Calu3 (cell line): ENCODE measurements at regions not wholly inside any gene's neighbourhood (a gene's known extent, or its start where the extent isn't known, plus 50 kb on each side); places are given as distances from the start of the nearest gene placed in this dataset.

Source experiments
- BruUV-seq: library from RNA; stranded (reverse); fragments of 400-500 nt; replicated peaks from 2 replicates; lab custom pipeline; 2021; lab: Mats Ljungman, UMichigan
- CTCF ChIA-PET: fragments of 300-600 bp; sonication (Branson Sonifier 250); formaldehyde crosslinking; loops from one replicate; lab custom pipeline; 2022; ENCODE audit warnings: antibody characterized with exemption; lab: Charles Lee
- DNase-seq: peaks from one replicate; pipeline ENCODE4 v3.0.0; 2022
- H3K27ac Mint-ChIP-seq: one replicate; pipeline ENCODE4 v1.8.0; 2022; ENCODE audit warnings: mixed read lengths; ENCODE audit not compliant: unreplicated experiment
- H3K27me3 Mint-ChIP-seq: one replicate; pipeline ENCODE4 v1.8.0; 2022; ENCODE audit warnings: mixed read lengths; ENCODE audit not compliant: unreplicated experiment
- H3K36me3 Mint-ChIP-seq: one replicate; pipeline ENCODE4 v1.8.0; 2022; ENCODE audit warnings: mild to moderate bottlenecking, moderate library complexity, mixed read lengths; ENCODE audit not compliant: insufficient read depth, unreplicated experiment
- H3K4me1 Mint-ChIP-seq: one replicate; pipeline ENCODE4 v1.8.0; 2022; ENCODE audit warnings: mild to moderate bottlenecking, low read depth, mixed read lengths; ENCODE audit not compliant: unreplicated experiment
- H3K4me3 Mint-ChIP-seq: one replicate; pipeline ENCODE4 v1.8.0; 2022; ENCODE audit warnings: mild to moderate bottlenecking, low read depth, moderate library complexity, mixed read lengths; ENCODE audit not compliant: unreplicated experiment
- H3K9me3 Mint-ChIP-seq: one replicate; pipeline ENCODE4 v1.8.0; 2022; ENCODE audit warnings: low read depth, mixed read lengths; ENCODE audit not compliant: unreplicated experiment
- CTCF ChIP-seq: fragments of 200-600 bp; IDR thresholded peaks from one replicate; pipeline ENCODE4 v1.8.0; 2022; ENCODE audit warnings: antibody characterized with exemption; ENCODE audit not compliant: unreplicated experiment
- intact Hi-C: fragments of 100-400 bp; cut with micrococcal nuclease; formaldehyde crosslinking; loops from one replicate; pipeline ENCODE4 v1.10.0; 2022; ENCODE audit not compliant: unreplicated experiment

DNA sequence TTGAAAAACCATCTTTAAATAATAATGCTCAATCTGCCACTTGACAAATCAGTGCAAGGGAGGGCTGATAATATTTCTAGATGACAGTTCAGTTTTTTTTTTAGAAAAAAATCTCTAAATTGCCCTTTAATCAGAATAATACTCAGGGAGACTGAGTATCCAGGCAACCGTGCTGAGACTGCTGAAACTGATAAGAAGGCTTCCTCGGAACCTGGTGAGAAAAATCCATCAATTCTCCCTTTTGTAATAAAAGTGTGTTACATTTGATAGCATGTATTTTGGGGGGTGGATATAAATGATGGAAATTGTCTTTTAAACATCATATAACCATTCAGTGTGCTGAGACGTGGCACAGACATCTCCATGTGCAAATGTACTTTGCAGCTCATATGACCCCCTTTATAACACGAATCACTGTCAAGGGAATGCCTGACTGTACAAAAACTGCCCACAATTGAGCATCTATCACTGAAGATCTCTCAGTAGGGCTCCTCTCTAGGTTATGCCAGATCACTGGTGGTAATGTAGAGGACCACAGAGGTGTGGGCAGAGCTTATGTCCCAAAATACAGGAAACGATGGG, 491.1 kb upstream of the ADARB2 start:
- Mint-ChIP-seq H3K27ac (no peak overlapping the region), H3K4me3 (no peak overlapping the region), H3K9me3 (peaks cover 3% of the 10 kb centered on the region), H3K36me3 (no peaks in the 10 kb centered on the region), H3K27me3 (no peaks in the 10 kb centered on the region), H3K4me1 (no peaks in the 10 kb centered on the region)
- BruUV-seq = no TSS peak
- intact Hi-C loops = no loop called here
- no peak for DNase-seq
- TF ChIP-seq CTCF = no peak
- CTCF ChIA-PET = no interaction called here

- no TSS peak for BruUV-seq
- no peaks in the 10 kb centered on the region for H3K27me3 Mint-ChIP-seq
- no peaks in the 10 kb centered on the region for H3K36me3 Mint-ChIP-seq
- no peak for TF ChIP-seq CTCF
- H3K9me3 Mint-ChIP-seq = no peaks in the 10 kb centered on the region
- CTCF ChIA-PET = no interaction called here
- intact Hi-C loops = no loop called here
- no peaks in the 10 kb centered on the region for H3K4me1 Mint-ChIP-seq
- DNase-seq = no peak
- no peak overlapping the region for H3K4me3 Mint-ChIP-seq
- H3K27ac Mint-ChIP-seq = no peak overlapping the region
Observed at GRCh38 chr10:2225609-2226008, 488.3 kb upstream of the ADARB2 start.

DNA sequence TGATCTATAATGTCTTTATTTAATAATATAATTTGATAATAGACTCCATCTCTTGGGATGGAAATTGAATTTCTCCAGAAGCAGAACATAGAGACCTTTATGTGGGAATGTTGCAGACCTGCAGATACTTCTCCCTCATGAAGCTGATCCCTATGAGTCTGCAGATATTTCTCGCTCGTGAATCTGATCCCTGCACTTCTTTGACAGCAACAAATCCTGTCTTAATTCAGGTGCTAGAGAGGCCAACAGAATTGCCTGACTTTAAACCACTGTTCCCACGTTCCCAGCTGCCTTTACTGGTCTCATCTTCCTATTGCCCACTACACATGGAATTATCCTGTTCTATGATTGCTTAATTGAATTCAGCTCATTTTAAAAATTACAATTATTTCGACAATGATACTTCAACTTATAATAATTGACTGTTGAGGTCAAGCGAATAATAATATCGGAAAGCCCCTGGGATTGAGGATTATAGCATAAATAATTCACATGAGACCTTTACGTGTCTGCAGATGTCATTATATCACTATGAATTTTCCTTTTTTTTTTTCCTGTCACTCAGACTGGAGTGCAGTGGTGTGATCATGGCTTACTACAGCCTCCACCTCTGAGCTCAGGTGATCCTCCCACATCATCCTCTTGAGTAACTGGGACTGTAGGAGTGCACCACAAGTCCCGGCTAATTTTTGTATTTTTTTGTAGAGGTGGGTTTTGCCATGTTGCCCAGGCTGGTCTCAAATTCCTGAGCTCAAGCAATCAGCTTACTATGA, 486.4 kb upstream of the ADARB2 start:
- no peak overlapping the region for H3K4me3 Mint-ChIP-seq
- no peaks in the 10 kb centered on the region for H3K36me3 Mint-ChIP-seq
- BruUV-seq = no TSS peak
- no peak overlapping the region for H3K27ac Mint-ChIP-seq
- no peaks in the 10 kb centered on the region for H3K4me1 Mint-ChIP-seq
- CTCF ChIA-PET = interaction anchor here (0.7 kb wide), 1 partner anchor 475 kb away, joined by 3 read pairs; no protein-coding TSS in a partner anchor
- no peak for DNase-seq
- TF ChIP-seq CTCF = no peak
- intact Hi-C loops = no loop called here
- peaks cover 1% of the 10 kb centered on the region for H3K9me3 Mint-ChIP-seq
- no peaks in the 10 kb centered on the region for H3K27me3 Mint-ChIP-seq

DNA sequence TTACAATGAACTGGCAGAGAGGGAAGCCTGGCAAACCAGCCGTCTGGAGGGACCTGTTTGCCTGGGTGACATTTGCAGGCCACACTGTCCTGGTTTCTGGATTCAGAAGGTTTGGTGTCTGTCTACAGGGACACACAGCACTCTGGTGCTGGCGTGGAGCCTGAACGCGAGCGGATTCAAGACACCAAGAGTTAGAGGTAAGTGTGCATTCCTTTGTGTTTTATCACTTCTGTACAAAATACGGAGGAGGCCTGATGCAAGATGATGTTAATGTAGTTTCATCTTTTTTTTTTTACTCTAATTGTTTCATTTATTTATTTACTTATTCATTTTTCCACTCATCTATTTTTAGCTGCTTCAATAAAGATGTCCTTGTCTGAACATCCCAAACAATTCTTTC, 485.3 kb upstream of the ADARB2 start:
- no peaks in the 10 kb centered on the region for H3K27me3 Mint-ChIP-seq
- no peak for TF ChIP-seq CTCF
- peaks cover 2% of the 10 kb centered on the region for H3K9me3 Mint-ChIP-seq
- no peak overlapping the region for H3K4me3 Mint-ChIP-seq
- intact Hi-C loops = no loop called here
- no peaks in the 10 kb centered on the region for H3K36me3 Mint-ChIP-seq
- BruUV-seq = no TSS peak
- no peak for DNase-seq
- no peaks in the 10 kb centered on the region for H3K4me1 Mint-ChIP-seq
- CTCF ChIA-PET = no interaction called here
- no peak overlapping the region for H3K27ac Mint-ChIP-seq
